NOMO-1 treated with DMSO at 0.1 percent for 48 hours (cell line): ENCODE measurements at regions not wholly inside any gene's neighbourhood (a gene's known extent, or its start where the extent isn't known, plus 50 kb on each side); places are given as distances from the start of the nearest gene placed in this dataset.

Source experiments
- DNase-seq: peaks from one replicate; lab custom pipeline; 2025; ENCODE audit not compliant: unreplicated experiment; lab: John Stamatoyannopoulos, UW

DNA sequence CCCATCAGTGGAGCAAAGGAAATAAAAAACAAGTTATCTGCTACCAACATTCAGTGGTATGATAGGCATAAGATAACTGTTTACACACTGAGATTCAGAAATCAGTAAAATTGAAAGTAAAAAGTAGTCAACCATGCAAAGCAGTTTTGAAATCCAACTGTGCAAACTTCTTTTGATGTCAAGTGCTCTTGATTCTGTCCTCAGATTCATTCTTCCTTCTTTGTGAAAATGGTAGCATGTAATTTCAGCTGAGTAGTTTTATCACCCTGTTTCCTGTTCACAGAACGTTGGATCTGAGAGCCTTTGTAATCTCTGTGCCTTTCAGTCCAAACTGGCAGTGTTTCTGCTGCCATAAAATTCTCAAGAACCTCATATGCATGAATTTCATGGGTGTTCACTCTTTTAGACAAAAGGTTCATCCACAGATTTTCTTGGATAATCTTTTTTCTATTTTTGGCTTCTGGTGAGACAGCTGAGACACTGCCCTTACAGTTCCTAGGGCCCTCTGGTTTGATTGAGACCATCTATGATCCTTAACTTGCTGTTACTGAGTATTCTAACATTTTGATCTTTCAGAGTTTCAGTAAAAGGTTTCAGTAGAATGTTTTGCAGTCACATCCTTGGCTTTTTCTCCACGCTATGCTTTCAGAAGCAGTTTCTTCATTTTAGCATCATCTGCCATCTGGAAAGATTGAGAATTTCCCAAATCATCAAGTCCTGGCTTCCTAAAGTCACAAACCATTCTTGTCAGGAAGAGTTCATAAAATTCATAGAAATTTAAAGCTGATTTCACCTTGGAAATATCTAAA lies 272.3 kb upstream of the EPHA4 start:
- DNase-seq, result no peak

DNA sequence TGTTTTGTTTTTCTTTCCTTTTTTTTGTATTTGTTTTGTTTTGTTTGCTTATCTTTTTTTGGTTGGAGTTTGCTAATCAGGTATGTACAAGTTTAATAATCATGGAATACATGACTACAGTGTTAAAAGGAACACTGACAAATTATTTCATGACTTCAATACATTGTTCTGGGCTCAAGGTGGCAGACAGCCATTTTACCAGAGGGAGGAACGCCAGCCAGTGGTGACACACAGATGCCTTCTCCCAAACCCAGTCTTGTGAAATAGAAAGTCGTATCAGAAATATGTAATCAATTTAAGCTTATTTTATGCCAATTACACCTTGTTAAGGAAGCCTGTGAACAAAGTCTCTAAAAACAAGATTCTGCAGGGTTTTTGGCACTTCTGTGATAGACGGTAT lies 264.0 kb upstream of the EPHA4 start:
- no peak for DNase-seq

DNA sequence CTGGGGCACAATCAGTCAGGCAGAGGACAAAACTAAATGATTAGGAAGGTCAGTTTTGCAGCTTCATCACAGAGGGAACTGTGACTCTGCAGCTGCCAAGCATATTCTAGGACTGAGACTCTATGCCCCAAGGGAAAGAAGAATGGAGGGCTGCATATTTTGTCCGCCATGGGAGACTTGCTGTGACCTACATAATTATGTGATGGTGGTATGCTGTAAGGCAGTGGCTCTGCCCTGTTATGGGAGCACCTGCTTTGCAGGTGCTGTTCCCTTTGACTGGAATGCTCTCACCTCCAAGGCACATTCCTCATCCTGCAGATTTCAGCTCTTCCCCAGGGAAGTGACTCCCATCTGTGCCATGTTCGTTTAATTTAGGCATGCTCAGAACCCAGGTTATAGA lies 261.9 kb upstream of the EPHA4 start:
- no peak for DNase-seq

DNA sequence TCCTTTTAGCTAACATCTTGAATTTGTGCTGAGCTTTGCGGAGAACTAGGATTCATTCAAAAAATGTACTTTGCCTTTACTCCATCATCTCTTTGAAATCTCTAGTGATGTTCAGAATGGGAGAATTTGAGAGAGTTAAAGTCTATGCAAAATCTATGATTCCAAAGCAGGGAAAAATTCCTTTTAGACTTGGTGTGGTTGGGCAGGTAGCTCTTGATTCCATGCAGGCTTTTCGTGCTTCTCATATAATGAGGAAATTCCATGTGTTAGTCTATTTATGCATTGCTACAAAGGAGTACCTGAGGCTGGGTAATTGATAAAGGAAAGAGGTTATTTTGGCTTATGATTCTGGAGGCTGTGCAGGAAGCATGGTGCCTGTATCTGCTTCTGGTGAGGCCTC lies 258.9 kb upstream of the EPHA4 start:
- no peak for DNase-seq

DNA sequence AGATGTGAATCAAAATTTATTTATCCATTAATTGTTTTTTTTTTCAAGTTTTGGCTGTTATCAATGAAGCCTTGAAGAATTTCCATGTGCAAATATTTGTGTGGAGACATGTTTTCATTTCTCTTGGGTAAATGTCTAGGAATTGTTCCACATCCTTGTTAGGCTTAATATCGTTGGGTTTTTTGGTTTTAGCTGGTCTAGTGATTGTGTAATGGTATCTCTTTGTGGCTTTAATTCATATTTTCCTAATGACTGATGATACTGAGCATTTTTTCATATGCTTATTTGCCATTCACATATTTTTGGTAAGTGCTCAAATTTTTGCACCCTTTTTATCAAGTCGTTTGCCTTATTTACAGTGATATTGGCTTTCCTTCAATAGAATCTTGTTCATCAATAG lies 250.3 kb upstream of the EPHA4 start:
- no peak for DNase-seq

DNA sequence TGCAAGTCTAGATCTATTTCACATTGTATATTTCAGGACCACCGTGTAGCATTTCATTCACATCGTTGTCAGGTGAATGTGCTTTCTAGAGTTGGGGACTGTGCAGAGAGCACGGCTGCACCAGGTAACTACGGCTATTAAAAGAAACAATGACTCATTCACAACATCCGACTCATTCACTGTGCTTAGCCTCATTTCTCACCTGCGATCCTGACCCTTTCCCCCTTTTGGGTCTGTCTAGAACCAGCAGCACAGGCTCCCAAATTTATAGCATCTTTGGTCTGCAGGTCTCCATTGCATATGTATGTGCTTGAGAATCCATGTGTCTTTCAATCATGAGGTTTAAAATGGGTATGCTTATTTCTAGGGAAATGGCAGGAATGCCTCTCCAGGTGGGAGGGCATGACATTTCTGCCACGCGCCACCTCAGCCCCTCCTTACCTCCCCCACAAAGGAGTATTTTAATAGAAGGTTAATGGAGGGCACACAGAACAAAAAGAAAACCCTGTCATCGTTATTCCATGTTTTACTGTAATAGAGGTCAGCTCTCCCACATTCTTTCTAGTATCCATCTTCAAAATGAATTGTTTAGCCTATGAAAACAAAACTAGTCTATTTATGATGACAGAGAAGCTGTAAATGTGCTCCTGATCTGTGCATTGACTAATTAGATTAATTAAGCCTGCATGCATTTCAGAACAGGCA lies 246.7 kb upstream of the EPHA4 start:
- DNase-seq, result no peak

DNA sequence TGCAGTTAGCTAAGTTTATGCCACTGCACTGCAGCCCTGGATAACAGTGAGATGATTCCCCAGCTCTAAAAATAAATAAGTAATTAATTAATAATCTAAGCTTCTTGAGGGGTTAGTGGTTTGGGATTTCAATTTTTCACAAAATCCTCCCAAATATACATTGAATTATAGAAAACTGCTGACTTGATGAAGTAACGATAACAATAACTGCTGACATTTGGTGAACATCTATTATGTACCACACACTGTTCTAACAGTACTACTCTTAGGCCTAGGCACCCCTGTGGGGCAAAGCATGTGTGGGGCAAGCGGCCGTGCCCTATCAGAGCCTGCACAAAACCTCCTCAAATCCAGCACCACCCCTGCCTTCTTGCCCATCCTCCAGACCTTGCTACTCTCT lies 245.8 kb upstream of the EPHA4 start:
- DNase-seq, result no peak

DNA sequence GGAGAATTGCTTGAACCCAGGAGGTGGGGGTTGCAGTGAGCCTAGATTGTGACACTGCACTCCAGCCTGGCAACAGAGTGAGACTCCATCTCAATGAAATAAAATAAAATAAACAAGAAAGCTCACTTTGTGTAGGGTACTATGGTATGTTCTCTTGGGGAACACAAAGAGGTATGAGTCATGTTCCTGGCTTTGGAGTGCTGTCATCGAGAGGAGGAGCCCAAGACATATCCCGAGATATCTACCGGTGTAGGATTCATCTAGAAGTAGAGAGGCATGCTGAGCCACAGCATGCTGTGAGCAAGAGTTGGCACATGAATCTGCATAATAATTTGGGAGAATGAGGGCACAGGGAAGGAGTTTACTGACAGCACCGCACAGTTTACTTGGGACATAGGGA lies 244.9 kb upstream of the EPHA4 start:
- no peak for DNase-seq

DNA sequence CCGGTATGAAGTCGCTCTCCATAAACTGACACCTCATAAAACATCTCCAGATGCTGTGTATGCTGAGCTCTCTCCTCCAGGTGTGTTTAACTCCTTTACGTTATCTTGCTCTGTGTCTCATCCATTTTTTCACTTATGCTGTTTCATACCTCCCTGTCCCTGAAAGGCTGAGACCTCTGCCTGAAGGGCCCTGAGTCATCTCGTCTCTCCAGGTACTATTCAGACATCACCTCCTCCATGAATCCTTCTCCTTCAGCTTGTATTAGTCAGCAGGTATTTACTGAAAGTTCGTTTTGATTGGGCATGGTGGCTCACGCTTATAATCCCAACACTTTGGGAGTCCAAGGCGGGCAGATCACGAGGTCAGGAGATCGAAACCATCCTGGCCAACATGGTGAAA lies 244.5 kb upstream of the EPHA4 start:
- DNase-seq, result no peak

DNA sequence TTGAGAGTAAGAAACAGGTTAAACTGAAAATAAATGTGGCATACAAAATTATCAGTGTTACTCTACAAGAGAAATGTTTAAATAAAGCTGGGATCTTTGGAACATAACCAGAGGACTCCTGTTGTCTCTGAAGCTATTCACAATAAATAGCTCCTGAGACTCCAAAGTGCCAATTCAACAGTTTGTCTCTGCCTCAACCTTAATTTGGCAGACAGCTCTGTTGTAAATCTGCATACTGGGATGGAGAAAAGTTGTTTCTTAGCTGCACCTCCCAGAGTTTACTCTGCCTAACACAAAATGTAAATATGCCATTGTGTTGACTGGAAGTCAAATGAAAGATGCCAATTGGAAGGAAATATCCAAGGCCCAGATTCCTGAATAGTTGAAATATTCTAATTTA lies 238.5 kb upstream of the EPHA4 start:
- DNase-seq, result no peak

DNA sequence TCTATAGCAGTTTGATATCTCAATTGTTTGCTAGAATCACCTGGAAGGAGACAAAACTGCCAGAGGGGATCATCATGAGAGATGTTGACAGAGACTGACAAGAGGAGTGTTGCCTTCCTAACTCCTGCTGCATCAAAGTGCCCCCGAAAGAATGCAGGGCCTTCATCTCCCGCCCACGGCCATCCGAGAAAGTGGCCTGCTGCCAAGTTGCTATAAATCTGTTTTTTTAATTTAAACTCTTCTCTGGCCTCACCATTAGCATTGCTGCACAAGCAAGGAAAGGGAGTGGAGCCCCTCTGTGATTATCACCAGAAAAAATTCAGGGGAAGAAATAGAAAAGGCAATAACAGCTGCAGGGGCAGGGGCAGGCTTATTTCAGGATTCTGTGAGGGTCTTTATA lies 238.1 kb upstream of the EPHA4 start:
- DNase-seq, result no peak

DNA sequence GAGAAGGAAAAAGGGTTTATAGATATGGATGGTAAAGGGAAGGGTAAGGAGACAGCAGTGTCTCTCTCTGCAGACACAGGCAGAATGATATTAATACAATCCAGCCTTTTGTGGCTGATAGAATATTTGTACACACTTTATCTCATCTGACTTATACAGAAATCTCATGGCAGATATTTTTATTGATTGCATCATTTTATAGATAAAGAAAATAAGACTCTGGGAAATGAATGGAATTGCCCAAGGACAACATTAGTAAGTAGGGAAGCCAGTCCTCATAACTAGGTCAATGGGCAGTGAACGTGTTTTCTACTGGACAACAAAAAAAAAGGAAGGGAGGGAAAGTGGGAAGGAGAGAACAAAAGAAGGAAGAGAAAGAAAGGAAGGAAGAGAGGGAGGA lies 236.4 kb upstream of the EPHA4 start:
- no peak for DNase-seq

DNA sequence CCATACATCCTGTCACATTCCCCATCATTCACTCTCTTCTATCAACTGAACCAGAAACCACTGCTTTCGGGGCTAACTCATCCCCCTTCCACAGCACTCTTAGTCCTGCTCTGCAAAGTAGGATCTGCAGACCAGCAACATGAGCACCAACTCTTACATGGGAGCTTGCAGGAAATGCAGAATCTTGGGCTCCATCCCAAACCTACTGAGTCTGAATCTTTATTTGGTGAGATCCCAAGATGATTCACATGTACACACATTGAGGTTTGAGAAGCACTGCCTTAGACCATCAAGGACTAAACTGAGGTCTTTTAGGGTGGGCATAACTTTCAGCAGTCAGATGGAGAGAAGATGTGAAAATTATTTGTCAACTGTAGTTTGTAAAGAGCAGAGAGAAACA lies 235.6 kb upstream of the EPHA4 start:
- no peak for DNase-seq

DNA sequence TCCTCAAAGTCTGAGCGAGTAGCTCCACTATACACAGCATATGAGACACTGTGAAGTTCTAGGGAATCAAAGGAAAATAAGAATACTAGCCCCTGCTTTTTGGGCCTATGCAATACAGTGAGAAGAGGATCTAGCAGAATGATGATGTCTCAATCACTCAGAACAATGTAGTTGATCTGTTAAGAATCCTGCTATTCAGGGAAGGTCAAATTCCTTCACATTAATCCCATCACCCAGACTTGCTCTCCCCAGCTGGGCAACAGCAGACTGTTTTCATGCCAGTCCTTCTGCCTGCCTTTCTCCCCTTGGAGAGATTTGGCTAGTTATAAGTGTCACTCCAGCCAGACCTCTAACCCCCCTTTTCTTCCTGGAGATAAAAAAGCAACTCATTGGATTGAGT lies 230.0 kb upstream of the EPHA4 start:
- no peak for DNase-seq

DNA sequence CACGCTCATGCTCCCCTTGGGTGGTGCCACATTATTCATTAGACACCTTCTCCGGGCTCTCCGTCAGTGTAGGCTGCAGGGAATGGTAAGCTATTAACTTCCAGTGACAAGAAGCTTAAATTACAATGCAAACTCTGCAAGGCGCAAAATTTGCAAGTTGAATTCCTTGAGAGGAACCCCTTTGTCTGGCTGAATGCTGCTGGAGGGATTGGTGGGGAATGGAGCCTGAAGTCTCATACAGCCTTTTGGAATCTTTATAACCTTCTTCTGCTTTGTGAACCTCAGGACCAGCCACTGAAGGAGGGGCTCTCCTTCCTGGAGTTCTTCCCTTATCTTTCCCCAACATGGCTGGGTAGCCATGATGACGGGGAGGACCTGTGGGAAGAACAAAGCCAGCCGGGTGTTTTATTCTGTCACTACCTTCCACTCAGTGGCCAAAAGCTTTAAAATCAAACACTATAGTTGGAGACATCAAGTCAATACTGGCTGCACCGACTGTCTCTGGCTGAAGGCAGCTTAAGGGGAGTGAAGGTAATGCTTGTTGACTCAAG lies 220.9 kb upstream of the EPHA4 start:
- DNase-seq, result no peak

DNA sequence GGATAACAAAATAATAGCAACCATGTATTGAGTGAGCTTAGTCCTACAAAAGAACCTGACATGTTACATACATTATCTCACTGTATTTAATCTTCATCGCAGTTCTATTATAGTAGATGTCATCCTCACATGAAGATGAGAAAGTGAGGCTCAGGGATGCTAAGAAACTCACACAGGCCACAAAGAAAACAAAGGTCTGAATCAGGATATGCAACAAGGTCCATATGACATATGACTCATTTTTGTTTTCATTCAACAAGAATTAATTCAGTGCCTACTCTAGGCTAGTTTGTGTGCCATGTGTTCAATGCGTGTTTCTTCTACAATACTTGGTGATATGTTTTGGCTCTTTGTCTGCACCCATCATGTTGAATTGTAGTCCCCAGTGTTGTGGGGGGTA lies 219.7 kb upstream of the EPHA4 start:
- DNase-seq, result no peak

DNA sequence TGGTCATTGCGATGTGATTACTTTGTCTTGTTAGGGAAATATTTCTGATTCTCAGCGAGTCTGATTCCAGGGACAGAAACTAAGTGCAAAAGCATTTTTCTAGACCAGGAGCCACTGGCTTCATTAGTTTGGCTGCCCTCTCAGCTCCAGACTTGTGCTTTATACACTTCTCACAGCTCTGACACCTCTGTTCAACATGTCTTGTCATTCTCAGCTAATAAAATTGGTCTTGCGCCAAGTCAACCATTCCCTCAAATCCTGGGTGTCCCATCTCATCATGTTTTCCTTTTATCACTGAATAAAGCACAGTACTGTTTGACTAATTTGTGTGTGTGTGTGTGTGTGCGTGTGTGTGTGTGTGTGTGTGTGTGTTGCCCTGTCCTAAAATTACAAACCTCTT lies 215.5 kb upstream of the EPHA4 start:
- DNase-seq, result no peak

DNA sequence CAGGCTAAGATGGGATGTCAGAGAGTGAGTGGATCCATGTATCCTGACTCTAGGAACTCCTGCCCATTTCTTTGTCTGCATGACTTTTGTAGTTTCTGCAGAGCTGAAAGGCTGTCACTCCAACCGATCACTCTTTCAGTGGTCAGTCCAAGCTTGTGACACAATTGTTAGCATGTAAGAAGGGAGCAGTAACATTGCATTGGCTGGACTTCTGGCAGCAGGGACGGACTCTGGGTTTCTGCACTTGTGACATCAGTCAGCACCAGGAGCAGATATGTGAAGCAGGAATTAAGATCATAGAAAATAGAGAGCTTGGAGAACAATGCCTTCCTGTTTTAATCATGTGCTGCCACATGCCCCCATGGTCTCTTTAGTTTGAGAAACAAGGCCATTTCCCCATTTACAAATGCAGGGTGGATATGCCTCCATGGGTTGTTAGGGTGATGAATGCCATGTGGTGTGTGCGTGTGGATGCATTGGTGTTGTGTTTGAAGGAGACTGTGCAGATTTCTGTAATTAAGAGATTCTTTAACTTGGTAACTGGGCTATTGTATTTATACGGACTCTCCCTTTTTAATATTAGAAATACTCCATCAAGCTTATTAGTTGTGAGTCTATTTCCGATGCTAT lies 214.3 kb upstream of the EPHA4 start:
- no peak for DNase-seq

DNA sequence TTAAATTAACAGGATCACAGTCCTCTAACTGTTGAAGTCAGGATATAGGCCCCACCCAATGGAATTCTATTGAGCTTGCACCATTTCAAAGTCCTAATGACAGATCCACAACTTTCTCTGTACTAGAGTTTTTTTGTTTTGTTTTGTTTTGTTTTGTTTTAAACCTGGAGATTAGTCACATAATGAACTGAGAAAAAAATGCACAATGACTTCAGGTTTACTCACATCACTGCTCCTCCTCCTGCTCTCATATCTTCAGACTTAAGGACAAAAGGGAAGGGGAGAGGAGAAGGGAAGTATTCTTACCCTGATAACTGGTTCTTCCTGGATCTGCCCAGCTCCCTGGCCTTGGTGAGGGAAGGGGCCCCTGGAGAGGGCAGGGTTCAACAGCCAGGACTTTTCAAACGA lies 208.2 kb upstream of the EPHA4 start:
- DNase-seq, result no peak

DNA sequence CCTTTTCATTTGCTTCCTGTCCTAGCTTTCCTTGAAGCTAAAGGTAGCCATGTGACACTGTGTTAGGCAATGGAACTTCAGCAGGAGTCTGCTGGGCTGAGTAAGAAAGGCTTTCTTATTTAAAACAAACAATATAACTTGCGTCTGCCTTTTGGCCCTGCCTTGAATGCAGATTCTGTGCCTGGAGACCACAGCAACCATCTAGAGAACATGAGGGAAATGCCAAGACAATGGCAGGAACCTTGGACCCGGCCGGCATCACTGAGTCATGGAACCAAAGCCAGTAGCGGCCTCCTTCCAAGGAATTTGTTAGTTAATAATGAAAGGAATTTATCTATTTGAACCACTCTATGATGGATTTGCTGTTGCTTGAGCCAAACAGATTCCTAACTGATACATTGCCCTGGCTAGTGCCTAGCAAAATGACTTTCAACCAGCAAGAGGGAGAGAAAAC lies 207.5 kb upstream of the EPHA4 start:
- DNase-seq, result no peak

DNA sequence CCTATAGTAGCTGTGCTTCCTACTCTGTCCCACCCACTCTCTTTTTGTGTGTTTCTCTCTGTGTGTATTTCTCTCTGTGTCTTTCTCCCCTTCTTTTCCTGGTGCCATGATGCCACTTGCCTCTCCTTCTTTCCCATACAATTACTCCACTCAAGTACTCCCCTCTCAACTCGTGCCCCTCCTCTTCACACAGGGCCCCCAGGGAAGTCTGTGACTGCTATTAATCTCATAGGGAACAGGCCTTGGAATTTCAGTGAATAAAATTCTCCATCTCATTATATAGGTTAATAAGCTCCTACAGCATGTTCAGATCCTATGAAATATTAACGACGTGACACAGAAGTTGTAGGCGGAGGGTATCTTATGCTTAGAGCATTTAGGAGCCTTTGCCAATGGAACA lies 205.9 kb upstream of the EPHA4 start:
- no peak for DNase-seq

DNA sequence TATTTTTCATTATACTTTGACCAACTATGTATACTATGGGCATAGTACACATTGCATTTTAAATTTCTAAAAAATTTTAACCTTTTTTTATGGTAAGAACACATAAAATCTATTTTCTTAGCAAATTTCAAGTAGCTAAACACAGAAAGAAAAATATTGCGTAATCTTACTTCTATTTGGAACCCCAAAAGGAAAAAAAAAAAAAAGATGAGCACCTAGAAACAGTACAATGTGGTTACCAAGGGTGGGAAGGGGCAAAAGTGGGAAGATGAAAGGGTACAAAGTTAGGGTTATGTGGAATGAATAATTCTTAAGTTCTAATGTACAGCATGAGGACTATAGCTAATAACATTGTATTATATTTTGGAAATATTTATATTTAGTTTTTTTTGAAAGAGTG lies 205.0 kb upstream of the EPHA4 start:
- no peak for DNase-seq
